NCI-H2196 treated with DMSO at 0.1 percent for 48 hours (cell line): ENCODE measurements at regions not wholly inside any gene's neighbourhood (a gene's known extent, or its start where the extent isn't known, plus 50 kb on each side); places are given as distances from the start of the nearest gene placed in this dataset.
"Not testable (repeated sequence)": the region's sequence is repeated elsewhere in the genome, so short reads cannot be mapped to it uniquely, and the experiment has no call there.

Source experiments
- DNase-seq: peaks from one replicate; lab custom pipeline; 2025; ENCODE audit not compliant: unreplicated experiment; lab: John Stamatoyannopoulos, UW

- DNase-seq: peak; percentile 68
These were observed 105.5 kb upstream of the ASB18 start for GRCh38 chr2:236369661-236370062.

DNA sequence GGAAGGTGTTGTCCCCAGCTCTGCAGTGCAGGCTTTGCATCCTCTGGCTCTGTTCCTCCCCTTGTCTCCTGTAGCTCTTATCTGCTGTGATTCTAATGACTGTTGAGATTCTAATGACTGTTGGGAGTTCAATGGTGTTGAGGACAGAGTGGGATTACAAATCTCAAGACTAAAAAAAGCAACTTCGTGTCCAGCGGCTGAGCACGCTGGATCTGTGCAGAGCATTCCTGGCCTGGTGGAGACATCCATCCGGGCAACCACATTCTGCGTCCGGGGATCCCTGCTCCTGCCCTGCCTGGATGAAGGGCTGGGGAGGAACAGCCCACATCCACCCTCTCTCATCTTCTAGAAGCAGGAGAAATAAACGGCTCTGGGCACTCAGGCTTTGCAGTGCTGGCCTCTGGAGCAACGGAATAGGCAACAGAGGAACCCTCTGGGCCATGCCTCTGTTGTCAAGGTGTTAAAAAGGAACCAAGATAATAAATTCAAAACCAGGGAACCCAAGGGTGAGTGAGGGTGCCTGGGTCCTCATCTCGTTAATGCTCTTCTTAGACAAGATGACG lies 106.7 kb upstream of the ASB18 start:
- no peak for DNase-seq

GRCh38 chr2:236375973-236376476 lies 111.8 kb upstream of the ASB18 start:
- no peak for DNase-seq

DNA sequence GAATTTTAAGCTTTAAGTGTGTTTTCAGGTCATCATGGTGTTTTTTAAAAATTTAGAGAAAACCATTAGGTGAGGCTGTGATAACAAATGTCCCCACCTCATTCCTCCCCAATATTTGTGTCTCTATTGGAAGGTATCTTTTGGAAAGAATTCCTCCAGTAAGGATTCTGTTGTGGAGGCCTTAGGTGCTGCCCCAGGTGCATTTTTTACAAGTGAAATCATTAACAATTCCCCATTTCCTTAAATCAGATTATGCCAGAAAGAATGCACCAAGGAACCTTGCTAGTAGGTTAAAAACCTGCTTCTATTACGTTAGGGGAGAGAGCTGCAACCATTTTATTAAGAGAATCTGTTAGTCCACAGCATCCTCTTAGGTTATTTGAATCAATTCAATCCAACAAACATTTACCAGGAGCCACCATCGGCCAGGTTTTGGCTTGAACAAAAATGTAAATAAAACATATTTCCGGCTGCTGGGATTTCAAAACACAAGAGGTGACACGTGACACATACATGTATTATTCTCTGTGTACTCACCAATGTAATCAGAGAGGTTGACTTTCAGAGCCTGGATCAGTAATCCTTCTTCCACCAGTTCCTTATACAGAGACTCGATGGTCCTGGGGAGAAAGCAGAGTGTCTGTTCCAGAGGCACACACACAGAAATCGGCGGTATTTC lies 112.5 kb upstream of the ASB18 start:
- peak; percentile 26 for DNase-seq

DNA sequence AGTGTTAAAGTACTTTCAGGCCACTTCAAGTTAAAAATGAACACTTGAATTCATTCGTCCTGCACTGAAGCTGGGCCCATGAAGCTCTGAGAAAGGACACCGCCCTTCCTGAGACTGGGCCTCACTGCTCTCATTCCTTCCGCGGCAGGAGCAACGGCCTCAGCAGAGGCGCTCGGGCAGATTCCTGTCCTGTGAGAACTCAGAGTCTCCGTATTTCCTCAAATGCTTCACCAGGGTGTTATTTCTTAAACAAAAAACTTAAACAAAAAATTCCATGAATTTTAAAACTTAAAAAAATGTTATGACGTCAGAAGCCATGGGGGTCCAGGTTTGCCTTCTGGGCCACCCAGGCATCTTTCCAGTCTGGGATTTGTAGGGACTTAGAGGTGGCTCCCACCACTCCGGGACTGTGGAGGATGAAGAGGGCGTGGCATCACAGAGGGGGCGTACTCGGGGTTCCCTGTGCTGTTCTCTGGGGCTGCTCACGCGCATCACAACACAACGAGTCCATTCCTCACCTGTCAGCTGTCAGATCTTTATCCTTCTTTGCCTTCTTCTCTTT lies 115.9 kb upstream of the ASB18 start:
- no peak for DNase-seq

GRCh38 chr2:236381253-236381652 lies 117.0 kb upstream of the ASB18 start:
- not testable (repeated sequence) for DNase-seq

- not testable (repeated sequence) for DNase-seq
These were observed 125.3 kb upstream of the ASB18 start for GRCh38 chr2:236389284-236390216.

GRCh38 chr2:236393101-236393500 lies 128.9 kb upstream of the ASB18 start:
- DNase-seq: no peak

DNA sequence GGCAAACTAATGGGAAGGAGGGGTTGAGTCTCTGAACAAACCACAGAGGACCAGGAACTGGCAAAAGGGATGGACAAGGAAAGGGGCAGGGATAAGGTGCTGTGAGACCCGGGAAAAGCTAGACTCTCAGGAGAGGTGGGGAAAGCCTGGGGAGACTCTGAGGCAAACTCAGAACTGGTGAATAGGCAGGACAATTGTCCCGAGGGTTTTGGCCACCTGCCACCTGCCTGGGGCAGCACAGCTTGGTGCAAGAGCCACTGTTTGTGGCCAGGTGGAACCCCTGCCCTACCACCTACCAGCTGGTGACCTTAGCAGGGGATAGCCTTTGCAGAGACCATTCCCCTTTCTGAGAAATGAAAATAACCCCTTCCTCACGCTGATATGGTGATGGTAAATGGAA lies 129.4 kb upstream of the ASB18 start:
- no peak for DNase-seq

GRCh38 chr2:236394571-236394970 lies 130.4 kb upstream of the ASB18 start:
- no peak for DNase-seq

DNA sequence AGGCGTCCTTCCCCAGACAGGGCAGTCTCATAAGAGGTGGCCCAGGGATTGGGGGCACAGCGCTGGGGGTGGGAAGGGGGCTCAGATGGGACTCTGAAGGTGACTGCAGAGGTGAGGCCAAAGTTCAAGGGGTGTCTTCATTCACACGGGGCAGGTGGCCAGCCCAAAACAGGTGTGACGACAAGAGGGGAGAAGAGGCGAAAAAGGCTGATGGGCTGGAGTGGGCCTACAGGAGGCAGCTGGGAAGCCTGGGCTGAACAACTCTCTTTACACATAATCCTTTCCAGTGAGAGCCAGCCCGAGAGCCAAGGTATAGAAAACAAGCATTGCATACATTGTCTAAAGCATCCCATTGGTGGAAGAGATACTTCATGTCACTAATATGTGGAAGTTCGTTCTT lies 130.9 kb upstream of the ASB18 start:
- no peak for DNase-seq

- DNase-seq: no peak
These were observed 132.7 kb upstream of the ASB18 start for GRCh38 chr2:236396818-236397350.

- no peak for DNase-seq
These were observed 133.5 kb upstream of the ASB18 start for GRCh38 chr2:236397681-236398080.

- no peak for DNase-seq
These were observed 135.2 kb upstream of the ASB18 start for GRCh38 chr2:236399409-236399808.

GRCh38 chr2:236400046-236400574 lies 135.9 kb upstream of the ASB18 start:
- no peak for DNase-seq

- DNase-seq: no peak
These were observed 136.6 kb upstream of the ASB18 start for GRCh38 chr2:236400594-236401360.

GRCh38 chr2:236402033-236402790 lies 138.0 kb upstream of the ASB18 start:
- DNase-seq: no peak

- DNase-seq: no peak
These were observed 138.9 kb upstream of the ASB18 start for GRCh38 chr2:236403125-236403524.

DNA sequence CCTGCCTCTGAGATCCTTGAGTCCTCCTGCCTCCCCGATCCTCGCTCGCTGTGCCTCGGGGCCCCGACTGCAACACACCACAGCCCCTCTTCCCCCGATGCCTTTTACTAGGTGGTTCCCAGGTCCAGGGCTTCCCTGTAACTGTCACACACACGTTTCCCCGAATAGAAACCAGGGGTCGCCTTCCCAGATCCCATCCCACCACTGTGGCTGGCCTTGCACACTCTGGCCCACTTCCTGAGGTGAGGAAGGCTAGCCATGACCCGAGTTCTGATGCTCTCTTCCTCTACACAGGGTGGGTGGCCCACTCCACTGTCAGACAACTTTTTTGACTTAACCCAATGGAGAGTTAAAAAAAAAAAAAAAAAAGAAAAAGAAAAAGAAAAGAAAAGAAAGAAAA lies 139.6 kb upstream of the ASB18 start:
- no peak for DNase-seq
